Coronary artery (tissue), 2 donors: ENCODE measurements at regions not wholly inside any gene's neighbourhood (a gene's known extent, or its start where the extent isn't known, plus 50 kb on each side); places are given as distances from the start of the nearest gene placed in this dataset.
"Not testable (repeated sequence)": the region's sequence is repeated elsewhere in the genome, so short reads cannot be mapped to it uniquely, and the experiment has no call there.

Source experiments
- DNase-seq: peaks from one replicate; pipeline ENCODE4 v3.0.0-alpha.2; 2017; ENCODE audit warnings: low spot score
- H3K27ac ChIP-seq, 2 donors: fragments of 200-600 bp; sonication (generic); one replicate each; pipeline ENCODE4 v1.5.1; 2016 to 2019
- H3K4me3 ChIP-seq: fragments of 200-600 bp; sonication (generic); 2 replicates; pipeline ENCODE4 v1.5.1; 2016; ENCODE audit warnings: mild to moderate bottlenecking, moderate library complexity
- TF ChIP-seq, protein P1 (sequence below): fragments of 200-600 bp; sonication (generic); IDR thresholded peaks from one replicate; pipeline ENCODE4 v1.5.1; 2019; ENCODE audit warnings: antibody characterized with exemption

DNA sequence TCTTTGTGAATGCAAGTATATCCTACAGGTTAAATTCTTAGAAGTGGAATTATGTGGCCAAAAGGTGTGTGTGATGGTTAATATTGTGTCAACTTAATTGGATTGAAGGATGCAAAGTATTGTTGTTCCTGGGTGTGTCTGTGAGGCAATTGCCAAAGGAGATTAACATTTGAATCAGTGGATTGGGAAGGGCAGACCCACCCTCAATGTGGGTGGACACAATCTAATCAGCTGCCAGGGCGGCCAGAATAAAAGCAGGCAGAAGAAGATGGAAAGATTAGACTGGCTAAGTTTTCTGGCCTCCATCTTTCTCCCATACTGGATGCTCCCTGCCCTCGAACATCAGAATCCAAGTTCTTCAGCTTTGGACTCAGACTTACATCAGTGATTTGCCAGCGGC is 76.2 kb upstream of the GBA3 start:
- TF ChIP-seq, protein P1, sequence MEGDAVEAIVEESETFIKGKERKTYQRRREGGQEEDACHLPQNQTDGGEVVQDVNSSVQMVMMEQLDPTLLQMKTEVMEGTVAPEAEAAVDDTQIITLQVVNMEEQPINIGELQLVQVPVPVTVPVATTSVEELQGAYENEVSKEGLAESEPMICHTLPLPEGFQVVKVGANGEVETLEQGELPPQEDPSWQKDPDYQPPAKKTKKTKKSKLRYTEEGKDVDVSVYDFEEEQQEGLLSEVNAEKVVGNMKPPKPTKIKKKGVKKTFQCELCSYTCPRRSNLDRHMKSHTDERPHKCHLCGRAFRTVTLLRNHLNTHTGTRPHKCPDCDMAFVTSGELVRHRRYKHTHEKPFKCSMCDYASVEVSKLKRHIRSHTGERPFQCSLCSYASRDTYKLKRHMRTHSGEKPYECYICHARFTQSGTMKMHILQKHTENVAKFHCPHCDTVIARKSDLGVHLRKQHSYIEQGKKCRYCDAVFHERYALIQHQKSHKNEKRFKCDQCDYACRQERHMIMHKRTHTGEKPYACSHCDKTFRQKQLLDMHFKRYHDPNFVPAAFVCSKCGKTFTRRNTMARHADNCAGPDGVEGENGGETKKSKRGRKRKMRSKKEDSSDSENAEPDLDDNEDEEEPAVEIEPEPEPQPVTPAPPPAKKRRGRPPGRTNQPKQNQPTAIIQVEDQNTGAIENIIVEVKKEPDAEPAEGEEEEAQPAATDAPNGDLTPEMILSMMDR, result no peak
- H3K27ac ChIP-seq, result no peak overlapping the region
- no peak overlapping the region for H3K4me3 ChIP-seq
- DNase-seq, result no peak

DNA sequence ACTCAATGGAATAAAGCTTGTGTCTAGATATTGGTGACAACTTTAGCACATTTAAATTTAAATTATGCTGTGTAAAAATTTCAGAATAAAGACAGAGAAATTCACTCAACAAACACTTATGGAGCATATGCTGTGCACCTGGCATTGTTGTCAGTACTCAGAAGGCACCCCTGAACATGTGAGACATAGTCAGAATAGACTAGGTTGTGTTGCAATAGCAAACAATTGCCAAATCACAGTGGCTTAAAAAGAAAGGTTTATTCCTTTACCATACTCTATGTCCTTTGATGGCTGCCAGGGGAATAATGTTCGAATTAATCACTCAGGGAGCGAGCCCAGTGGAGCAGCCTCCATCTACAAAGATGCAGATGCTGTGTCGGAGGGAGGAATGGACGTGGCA is 72.6 kb upstream of the GBA3 start:
- H3K27ac ChIP-seq, DNase-seq, H3K4me3 ChIP-seq: not testable (repeated sequence)

DNA sequence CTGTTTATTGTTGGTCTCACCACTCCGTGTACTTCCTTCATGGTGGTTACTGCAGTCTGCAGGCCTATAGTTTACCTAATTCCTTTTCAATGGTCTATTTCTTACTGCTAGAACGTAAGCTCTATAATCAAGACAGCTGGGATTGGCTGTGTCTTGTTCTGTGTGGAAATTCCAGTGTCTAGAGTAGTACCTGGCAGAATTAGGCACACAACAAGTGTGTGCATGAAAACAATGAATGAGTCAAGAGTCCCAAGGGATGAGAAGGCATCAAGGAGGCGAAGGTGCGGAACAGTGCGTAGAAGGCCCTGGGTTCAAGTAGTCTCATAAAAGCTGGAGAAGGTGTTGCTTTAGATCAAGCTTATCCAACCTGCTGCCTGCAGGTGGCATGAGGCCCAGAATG is 70.8 kb upstream of the GBA3 start:
- not testable (repeated sequence) for DNase-seq, H3K4me3 ChIP-seq

DNA sequence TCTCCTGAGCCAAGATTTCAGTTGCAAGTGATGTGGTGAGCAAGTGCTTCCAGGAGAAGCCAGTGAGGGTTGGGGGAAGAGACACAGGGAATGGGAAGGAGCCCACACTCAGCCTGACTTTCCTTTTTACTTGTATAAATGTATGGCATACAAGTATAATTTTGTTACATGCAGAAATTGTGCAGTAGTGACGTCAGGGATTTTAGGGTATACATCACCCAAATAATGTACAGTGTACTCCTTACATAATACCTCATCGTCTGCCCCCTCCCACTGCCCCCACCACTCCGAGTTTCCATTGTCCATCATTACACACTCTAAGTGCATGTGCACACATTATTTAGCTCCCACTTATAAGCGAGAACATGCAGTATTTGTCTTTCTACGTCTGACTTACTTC is 68.7 kb upstream of the GBA3 start:
- DNase-seq, H3K4me3 ChIP-seq, H3K27ac ChIP-seq: not testable (repeated sequence)

More for the DNA sequence above, 70.8 kb upstream of the GBA3 start:
- not testable (repeated sequence) for H3K27ac ChIP-seq

DNA sequence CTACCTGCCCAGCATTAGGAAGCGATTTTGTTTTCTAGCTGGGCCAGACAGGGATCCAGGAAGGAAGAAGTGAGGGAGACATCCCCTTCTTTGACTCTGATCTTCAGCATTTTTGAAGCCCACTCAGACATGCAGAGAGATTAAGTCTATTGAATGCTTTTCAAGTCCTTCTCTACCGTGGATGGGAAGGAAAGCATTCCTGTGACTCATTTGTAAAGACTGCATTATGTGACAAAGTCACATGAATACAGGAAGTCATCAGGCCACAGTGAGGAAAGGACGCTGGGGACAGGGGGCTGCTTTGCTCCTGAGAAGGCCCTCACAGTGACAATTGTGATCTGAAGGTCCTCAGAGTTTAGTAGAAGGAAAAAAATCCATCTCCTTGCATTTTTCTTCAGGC is 67.4 kb upstream of the GBA3 start:
- H3K4me3 ChIP-seq, result no peak overlapping the region
- TF ChIP-seq, protein P1, result no peak
- DNase-seq, result no peak
- H3K27ac ChIP-seq, result no peak overlapping the region

DNA sequence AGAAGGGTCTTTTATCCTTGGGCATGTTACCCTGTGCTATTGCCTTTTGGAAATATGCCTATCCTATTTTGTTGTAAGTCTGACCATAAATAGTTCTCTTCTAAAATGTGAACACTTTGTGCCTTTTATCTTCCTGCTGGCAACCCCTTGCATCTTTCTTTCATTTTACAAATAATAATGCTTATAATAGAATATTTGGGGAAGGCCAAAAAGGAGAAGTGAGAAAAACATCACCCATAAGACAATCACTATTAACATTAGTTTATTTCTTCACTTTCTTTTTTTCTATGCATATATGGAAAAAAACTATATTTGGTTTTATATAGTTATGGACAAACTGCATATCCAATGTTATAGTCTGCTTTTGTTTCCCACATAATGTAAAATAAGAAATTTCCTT is 64.9 kb upstream of the GBA3 start:
- not testable (repeated sequence) for H3K27ac ChIP-seq, DNase-seq, H3K4me3 ChIP-seq

DNA sequence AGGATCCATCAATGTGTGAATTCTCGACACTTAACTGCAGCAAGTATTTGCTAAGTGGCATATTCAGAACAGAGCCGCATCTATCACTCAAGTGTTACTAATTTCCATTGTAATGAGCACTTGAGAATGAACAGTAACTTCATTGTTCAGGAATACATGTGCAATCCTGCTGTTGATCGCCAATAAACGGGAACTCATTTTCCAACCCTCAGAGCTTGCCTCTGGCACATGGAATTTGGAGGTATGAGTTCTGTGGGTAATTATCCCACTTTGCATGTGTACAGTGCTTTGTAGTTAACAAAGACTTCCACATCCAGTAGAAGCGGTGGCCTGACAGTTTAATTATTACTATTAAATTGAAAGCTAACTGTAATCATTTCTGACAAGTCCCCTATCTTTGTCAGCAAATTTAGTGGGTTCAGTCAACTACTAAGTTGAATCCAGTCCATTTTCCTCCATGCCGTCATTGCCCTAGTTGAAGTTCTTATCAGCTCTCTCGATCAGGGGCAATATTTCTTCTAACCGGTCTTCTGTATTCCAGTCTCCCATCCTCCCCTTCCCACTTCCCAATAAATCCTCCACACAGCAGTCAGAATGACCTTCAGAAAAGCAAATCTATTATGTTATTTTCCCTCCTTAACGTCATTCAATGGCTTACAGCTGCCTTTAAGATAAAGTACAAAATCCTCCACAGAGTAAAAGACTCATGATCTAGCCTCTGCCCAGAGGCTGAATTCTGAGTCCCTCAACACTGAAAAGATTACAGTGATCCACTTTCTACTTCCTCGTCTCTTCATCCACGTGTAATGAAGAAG is 62.4 kb upstream of the GBA3 start:
- not testable (repeated sequence) for H3K27ac ChIP-seq, DNase-seq, H3K4me3 ChIP-seq

DNA sequence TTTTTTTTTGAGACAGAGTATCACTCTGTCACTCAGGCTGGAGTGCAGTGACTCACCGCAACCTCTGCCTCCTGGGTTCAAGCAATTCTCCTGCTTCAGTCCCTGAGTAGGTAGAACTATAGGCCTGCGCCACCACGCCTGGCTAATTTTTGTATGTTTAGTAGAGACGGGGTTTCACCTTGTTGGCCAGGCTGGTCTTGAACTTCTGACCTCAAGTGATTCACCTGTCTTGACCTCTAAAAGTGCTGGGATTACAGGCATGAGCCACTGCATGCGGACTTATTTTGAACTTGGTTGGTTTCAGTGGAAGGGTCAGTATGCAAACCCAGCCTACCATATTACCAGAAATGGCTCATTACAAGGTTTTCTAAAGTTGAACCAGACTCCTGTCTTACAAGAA is 61.6 kb upstream of the GBA3 start:
- H3K4me3 ChIP-seq, DNase-seq, H3K27ac ChIP-seq: not testable (repeated sequence)

DNA sequence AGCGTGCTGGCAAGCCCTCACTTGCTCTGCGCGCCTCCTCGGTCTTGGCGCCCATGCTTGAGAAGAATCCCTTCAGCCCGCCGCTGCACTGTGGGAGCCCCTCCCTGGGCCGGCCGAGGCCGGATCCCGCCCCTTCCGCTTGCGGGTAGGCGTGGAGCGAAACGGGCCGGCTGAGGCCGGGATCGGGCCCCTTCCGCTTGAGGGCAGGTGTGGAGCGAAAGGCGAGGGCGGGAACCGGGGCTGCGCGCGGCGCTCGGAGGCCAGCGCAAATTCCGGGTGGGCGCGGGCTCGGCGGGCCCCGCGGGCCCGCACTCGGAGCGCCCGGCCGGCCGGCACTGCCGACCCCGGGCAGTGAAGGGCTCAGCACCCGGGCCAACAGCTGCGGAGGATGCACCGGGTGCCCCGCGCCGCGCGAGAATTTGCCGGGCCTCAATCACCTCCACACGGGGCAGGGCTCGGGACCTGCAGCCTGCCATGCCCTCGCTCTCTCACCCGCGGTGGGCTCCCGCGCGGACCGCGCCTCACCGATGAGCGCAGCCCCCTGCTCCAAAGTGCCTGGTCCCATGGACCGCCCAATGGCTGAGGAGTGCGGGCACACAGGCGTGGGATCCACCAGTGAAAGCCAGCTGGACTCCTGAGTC is 58.1 kb upstream of the GBA3 start:
- no peak overlapping the region for H3K27ac ChIP-seq
- no peak overlapping the region for H3K4me3 ChIP-seq
- DNase-seq, result no peak
- TF ChIP-seq, protein P1, result no peak

DNA sequence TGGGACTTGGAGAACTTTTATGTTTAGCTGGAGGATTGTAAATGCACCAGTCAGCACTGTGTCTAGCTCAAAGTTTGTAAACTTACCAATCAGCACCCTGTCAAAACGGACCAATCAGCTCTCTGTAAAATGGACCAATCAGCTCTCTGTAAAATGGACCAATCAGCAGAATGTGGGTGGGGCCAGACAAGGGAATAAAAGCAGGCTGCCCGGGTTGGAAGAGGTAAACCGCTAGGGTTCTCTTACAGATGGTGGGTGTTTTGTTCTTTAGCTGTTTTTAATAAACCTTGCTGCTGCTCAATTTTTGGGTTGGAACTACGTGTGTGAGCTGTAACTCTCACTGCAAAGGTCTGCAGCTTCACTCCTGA is 57.6 kb upstream of the GBA3 start:
- H3K4me3 ChIP-seq, DNase-seq, H3K27ac ChIP-seq: not testable (repeated sequence)

DNA sequence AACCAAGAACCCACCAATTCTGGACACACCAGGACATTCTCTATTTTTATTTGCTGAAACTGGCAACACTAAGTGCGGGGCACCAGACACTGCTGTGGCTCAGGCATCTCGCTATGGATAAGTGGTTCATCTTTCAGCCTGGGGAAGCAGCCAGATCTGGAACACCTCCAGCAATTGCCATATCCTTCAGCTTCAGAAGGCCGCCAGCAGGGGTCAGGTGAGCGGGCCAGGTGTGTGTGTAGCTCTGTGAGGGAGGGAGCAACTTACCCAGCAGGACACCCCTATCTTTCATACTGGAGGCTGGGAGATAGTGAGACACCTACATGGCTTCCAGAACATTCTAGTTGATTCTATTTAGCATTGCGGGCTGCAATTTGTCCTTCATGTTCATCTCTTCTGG is 57.0 kb upstream of the GBA3 start:
- Histone ChIP-seq H3K27ac (no peak overlapping the region), H3K4me3 (no peak overlapping the region)
- DNase-seq, result no peak
- TF ChIP-seq, protein P1, result no peak
